Uterus (tissue), 3 donors: ENCODE measurements at regions not wholly inside any gene's neighbourhood (a gene's known extent, or its start where the extent isn't known, plus 50 kb on each side); places are given as distances from the start of the nearest gene placed in this dataset.

Experiments used
- DNase-seq, 2 donors: peaks; one replicate each; pipeline ENCODE4 v3.0.0-alpha.2; 2019 to 2020
- H3K27ac ChIP-seq, 2 donors: fragments of 200-600 bp; sonication (generic); 1 replicate in 1 of 2; 2 replicates in 1 of 2; pipeline ENCODE4 v1.5.1; 2016 to 2018
- H3K27me3 ChIP-seq, 2 donors: fragments of 200-600 bp; sonication (generic); one replicate each; pipeline ENCODE4 v1.5.1; 2018 to 2019; ENCODE audit warnings: control low read depth in 1 of 2
- H3K36me3 ChIP-seq, 2 donors: fragments of 200-600 bp; sonication (generic); one replicate each; pipeline ENCODE4 v1.5.1; 2019; ENCODE audit warnings: control low read depth in 1 of 2
- H3K4me1 ChIP-seq, 2 donors: fragments of 200-600 bp; sonication (generic); one replicate each; pipeline ENCODE4 v1.5.1; 2018 to 2019; ENCODE audit warnings: control low read depth in 1 of 2
- H3K4me3 ChIP-seq, 2 donors: fragments of 200-600 bp; sonication (generic); 1 replicate in 1 of 2; 2 replicates in 1 of 2; pipeline ENCODE4 v1.5.1; 2018 to 2019; ENCODE audit warnings: mild to moderate bottlenecking in 1 of 2
- H3K9me3 ChIP-seq, 2 donors: fragments of 200-600 bp; sonication (generic); one replicate each; pipeline ENCODE4 v1.5.1; 2019; ENCODE audit warnings: control low read depth in 1 of 2
- POLR2A ChIP-seq, 2 donors: fragments of 450-650 bp; IDR thresholded peaks; one replicate each; pipeline ENCODE4 v1.6.1; 2016; ENCODE audit warnings: antibody characterized with exemption in 2 of 2, mild to moderate bottlenecking in 1 of 2, moderate library complexity in 1 of 2
- intact Hi-C: fragments of 100-400 bp; cut with DNase I; formaldehyde crosslinking; loops from one replicate; pipeline ENCODE4 v1.15.1; 2023; ENCODE audit warnings: low total_unique reads
- TF ChIP-seq, protein P1 (sequence below), 4 experiments: fragments of 200-600 bp in 2 of 4; fragments of 450-650 bp in 2 of 4; sonication (generic) in 2 of 4; IDR thresholded peaks; one replicate each; pipeline ENCODE4 v1.5.1; 2016 to 2019; ENCODE audit warnings: antibody characterized with exemption in 4 of 4, mild to moderate bottlenecking in 2 of 4, moderate library complexity in 1 of 4
- donor health status: DM: yes; HTN: yes; CAD: no.

DNA sequence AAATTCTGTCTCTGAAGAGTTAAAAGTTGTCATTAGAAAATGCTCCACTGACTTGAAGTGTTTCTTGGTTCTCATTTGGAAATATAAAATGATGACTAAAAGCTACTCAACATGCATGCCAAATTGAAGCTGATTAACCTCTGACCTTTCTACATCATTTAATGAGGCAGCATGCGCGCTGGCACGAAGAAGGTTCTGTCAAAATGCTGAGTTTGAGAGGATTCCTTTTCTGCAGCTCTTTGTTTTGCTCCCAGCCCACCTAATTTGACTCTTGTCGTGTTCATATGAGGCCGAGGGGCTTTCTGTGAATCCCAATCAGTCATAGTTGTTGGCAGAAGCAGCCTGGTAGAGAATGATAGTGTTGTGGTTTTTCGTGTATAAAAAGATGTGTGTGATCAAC lies 153.4 kb downstream of the BRMS1L start:
- H3K27ac ChIP-seq = no peak overlapping the region
- no peak for TF ChIP-seq POLR2A (IDR thresholded peaks at IDR 0.05)
- TF ChIP-seq, protein P1, sequence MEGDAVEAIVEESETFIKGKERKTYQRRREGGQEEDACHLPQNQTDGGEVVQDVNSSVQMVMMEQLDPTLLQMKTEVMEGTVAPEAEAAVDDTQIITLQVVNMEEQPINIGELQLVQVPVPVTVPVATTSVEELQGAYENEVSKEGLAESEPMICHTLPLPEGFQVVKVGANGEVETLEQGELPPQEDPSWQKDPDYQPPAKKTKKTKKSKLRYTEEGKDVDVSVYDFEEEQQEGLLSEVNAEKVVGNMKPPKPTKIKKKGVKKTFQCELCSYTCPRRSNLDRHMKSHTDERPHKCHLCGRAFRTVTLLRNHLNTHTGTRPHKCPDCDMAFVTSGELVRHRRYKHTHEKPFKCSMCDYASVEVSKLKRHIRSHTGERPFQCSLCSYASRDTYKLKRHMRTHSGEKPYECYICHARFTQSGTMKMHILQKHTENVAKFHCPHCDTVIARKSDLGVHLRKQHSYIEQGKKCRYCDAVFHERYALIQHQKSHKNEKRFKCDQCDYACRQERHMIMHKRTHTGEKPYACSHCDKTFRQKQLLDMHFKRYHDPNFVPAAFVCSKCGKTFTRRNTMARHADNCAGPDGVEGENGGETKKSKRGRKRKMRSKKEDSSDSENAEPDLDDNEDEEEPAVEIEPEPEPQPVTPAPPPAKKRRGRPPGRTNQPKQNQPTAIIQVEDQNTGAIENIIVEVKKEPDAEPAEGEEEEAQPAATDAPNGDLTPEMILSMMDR (IDR thresholded peaks at IDR 0.05) = no peak
- H3K4me3 ChIP-seq = no peak overlapping the region
- no peaks in the 10 kb centered on the region for H3K27me3 ChIP-seq
- no peak for DNase-seq
- intact Hi-C loops = no loop called here
- no peaks in the 10 kb centered on the region for H3K9me3 ChIP-seq
- no peaks in the 10 kb centered on the region for H3K4me1 ChIP-seq
- no peaks in the 10 kb centered on the region for H3K36me3 ChIP-seq

DNA sequence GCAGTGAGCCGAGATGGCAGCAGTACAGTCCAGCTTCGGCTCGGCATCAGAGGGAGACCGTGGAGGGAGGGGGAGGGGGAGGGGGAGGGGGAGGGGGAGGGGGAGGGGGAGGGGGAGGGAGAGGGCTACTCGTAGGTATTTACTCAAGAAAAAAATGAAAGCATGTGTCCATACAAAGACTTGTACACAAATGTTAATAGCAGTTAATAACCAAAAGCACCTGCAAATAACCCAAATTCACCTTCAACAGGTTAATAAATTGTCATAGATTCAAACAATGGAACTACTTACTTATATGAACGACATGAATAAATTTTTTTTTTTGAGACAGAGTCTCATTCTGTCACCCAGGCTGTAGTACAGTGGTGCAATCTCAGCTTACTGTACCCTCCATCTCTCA lies 152.4 kb downstream of the BRMS1L start:
- no peak for TF ChIP-seq POLR2A (IDR thresholded peaks at IDR 0.05)
- TF ChIP-seq, protein P1 (IDR thresholded peaks at IDR 0.05) = no peak
- intact Hi-C loops = no loop called here
- no peaks in the 10 kb centered on the region for H3K9me3 ChIP-seq
- H3K36me3 ChIP-seq = no peaks in the 10 kb centered on the region
- no peak overlapping the region for H3K4me3 ChIP-seq
- no peaks in the 10 kb centered on the region for H3K4me1 ChIP-seq
- DNase-seq = no peak
- no peaks in the 10 kb centered on the region for H3K27me3 ChIP-seq
- H3K27ac ChIP-seq = no peak overlapping the region

DNA sequence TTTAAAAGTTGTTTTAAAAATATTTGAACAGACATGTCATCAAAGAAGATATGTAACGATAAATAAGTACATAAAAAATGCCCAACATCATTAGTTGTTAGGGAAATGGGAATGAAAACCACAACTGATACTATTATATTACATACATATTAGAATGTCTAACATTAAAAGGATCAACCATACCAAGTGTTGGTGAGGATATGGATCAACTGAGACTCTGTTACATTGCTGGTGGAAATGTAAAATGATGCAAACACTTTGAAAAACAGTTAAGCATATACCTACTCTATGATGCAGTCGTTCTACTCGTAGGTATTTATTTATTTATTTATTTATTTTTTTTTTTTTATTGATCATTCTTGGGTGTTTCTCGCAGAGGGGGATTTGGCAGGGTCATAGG lies 149.7 kb downstream of the BRMS1L start:
- intact Hi-C loops = no loop called here
- DNase-seq = no peak
- Histone ChIP-seq H3K4me1 (no peaks in the 10 kb centered on the region), H3K36me3 (no peaks in the 10 kb centered on the region), H3K27ac (no peak overlapping the region), H3K4me3 (no peak overlapping the region), H3K27me3 (no peaks in the 10 kb centered on the region), H3K9me3 (no peaks in the 10 kb centered on the region)
- TF ChIP-seq POLR2A (IDR thresholded peaks at IDR 0.05) = no peak
- TF ChIP-seq, protein P1 (IDR thresholded peaks at IDR 0.05) = no peak

DNA sequence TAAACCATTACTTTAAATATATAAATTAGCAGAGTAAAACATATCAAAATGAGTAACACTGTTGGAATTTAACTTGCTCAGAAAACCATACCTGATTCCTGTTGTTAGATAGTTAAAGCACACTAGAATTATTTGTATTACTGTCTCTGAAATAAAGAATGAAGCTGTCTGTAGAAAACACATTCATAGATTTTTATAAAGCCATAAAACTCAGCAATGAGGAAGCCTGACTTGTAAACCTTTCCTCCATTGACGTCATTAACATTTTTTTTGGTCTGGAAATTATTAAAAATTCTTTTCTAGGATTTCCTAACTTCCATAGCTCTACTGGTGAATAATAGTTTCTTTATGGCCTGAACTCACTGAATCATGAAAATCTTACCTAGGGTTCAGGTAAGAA lies 147.6 kb downstream of the BRMS1L start:
- DNase-seq = no peak
- Histone ChIP-seq H3K4me3 (no peak overlapping the region), H3K4me1 (no peaks in the 10 kb centered on the region), H3K9me3 (no peaks in the 10 kb centered on the region), H3K36me3 (no peaks in the 10 kb centered on the region), H3K27me3 (no peaks in the 10 kb centered on the region), H3K27ac (no peak overlapping the region)
- TF ChIP-seq, protein P1 (IDR thresholded peaks at IDR 0.05) = no peak
- intact Hi-C loops = no loop called here

DNA sequence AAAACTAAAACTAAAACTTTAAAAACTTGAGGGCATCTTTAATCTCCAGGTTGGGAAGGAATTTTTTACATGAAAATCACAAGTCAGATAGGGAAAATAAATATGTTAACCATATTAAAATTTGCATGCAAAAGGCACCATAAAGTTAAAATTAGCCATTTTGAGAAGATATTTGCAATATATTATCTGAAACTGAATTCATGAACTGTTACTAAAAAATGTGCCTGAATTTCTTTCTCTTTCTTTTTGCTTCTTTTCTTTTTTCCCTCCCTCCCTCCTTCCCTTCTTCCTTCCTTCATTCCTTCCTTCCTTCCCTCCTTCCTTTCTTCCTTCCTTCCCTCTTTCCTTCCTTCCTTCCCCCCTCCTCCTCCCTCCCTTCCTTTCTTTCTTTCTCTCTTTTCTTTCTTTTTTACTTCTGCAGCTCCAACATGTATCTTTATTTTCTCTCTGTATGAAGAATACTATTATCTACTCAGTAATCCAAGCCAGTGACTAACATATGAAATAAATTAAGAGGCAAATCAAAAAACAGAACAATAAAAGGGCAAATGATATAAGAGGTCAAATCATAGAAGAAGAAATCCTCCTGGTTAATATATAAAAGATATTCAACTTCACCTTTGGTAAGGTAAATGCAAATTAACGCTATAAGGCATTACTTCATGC lies 146.0 kb downstream of the BRMS1L start:
- no peaks in the 10 kb centered on the region for H3K36me3 ChIP-seq
- intact Hi-C loops = no loop called here
- H3K9me3 ChIP-seq = no peaks in the 10 kb centered on the region
- TF ChIP-seq, protein P1 (IDR thresholded peaks at IDR 0.05) = no peak
- TF ChIP-seq POLR2A (IDR thresholded peaks at IDR 0.05) = no peak
- H3K4me3 ChIP-seq = no peak overlapping the region
- DNase-seq = no peak
- H3K4me1 ChIP-seq = no peaks in the 10 kb centered on the region
- no peaks in the 10 kb centered on the region for H3K27me3 ChIP-seq
- no peak overlapping the region for H3K27ac ChIP-seq
